ENCODE measurements at regions not wholly inside any gene's neighbourhood (a gene's known extent, or its start where the extent isn't known, plus 50 kb on each side); places are given as distances from the start of the nearest gene placed in this dataset.

DNA sequence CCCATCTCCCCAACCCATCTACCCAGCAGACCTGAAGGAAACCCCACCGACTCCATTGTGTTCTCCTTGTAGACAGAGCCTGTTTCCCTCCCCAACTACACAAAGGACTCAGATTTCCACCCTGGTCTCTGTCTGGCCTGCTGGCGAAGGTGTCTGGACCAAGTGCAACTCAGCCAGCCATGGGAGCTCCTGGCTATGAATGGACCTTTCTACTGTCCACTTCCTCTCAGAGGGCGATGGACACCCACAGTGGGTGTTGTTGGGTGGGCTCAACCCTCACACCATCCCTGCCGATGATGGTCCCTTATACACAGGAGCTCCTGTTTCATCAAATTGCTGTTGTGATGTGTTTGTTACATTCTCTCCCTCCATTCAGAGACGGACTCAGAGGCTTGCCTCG lies 112.5 kb upstream of the PHACTR3 start:
- no peak for ATAC-seq
- Histone ChIP-seq H3K9me3 (replicated peaks; ENCODE audit: control insufficient read depth, insufficient read depth, low read depth, low read length) (no peaks in the 10 kb centered on the region), H3K27me3 (ENCODE audit: control insufficient read depth in 2 of 2, insufficient read depth in 2 of 2, low read length in 2 of 2) (peaks cover 12 to 44% of the 10 kb centered on the region in 2 experiments; a peak in 4 of 5 replicates), H3K4me3 (no peak overlapping the region), H4K20me1 (replicated peaks; ENCODE audit: control insufficient read depth, insufficient read depth, low read length) (0 out of 2 replicates have a peak, but pooled peaks cover 4% of the 10 kb centered on the region), H3K36me3 (ENCODE audit: control insufficient read depth, insufficient read depth, low read length) (no peaks in the 10 kb centered on the region), H3K9ac (ENCODE audit: insufficient read depth in 1 of 2, low read depth in 2 of 2, low read length in 2 of 2) (no peak overlapping the region), H3K4me2 (ENCODE audit: insufficient read depth, low read length) (no peak overlapping the region), H3K27ac (ENCODE audit: extremely low read depth, low read depth, low read length) (no peak overlapping the region), H3K4me1 (replicated peaks in 1 of 2; ENCODE audit: control insufficient read depth in 2 of 2, insufficient read depth in 2 of 2, low read length in 2 of 2) (no peaks in the 10 kb centered on the region), H3K79me2 (ENCODE audit: control insufficient read depth, insufficient read depth, low read length) (no peaks in the 10 kb centered on the region), H2AFZ (ENCODE audit: low read depth, low read length) (no peak overlapping the region), H3K9me1 (ENCODE audit: control insufficient read depth, insufficient read depth, low read length) (no peaks in the 10 kb centered on the region)
- 0% methylated on average over 5 of the region's 6 CpGs for WGBS (ENCODE audit: insufficient coverage, low coverage, missing lambda C conversion rate)
- in situ Hi-C loops (cut with MboI) = no loop called here
- no TSS peak for BruUV-seq (replicated peaks)
- no peak for DNase-seq (ENCODE audit: extremely low read depth in 1 of 4, low spot score in 3 of 4)
- POLR2A ChIA-PET = interaction anchor here (1.0 to 1.2 kb wide), 2 partner anchors 9 to 12 kb away, joined by 4 read pairs; no protein-coding TSS in a partner anchor
- CTCF ChIA-PET (ENCODE audit: low intra/inter-chr PET ratio) = no interaction called here
- TF ChIP-seq ZNF431 (CRISPR knock-in tag; IDR thresholded peaks at IDR 0.05) (no peak), HNRNPL (IDR thresholded peaks at IDR 0.05; ENCODE audit: low read depth, low read length) (no peak), GTF2F1 (IDR thresholded peaks at IDR 0.05; ENCODE audit: low read depth, low read length) (no peak), SP2 (IDR thresholded peaks at IDR 0.05; ENCODE audit: extremely low read depth, low read depth, low read length, poor library complexity, severe bottlenecking) (no peak), CC2D1A (IDR thresholded peaks at IDR 0.05) (no peak), ELF4 (CRISPR knock-in tag; IDR thresholded peaks at IDR 0.05) (no peak), ARID1B (IDR thresholded peaks at IDR 0.05) (no peak), PCBP2 (IDR thresholded peaks at IDR 0.05; ENCODE audit: low read depth, low read length, poor library complexity, severe bottlenecking) (no peak), WHSC1 (IDR thresholded peaks at IDR 0.05; ENCODE audit: low read length) (no peak), KDM1A (IDR thresholded peaks at IDR 0.05) (no peak), ZBTB17 (CRISPR knock-in tag; IDR thresholded peaks at IDR 0.05) (no peak), MEF2D (tag; conservative IDR thresholded peaks at IDR 0.05; ENCODE audit: low read depth) (no peak), RFX1 (IDR thresholded peaks at IDR 0.05) (no peak)
- TF ChIP-seq, protein P1, sequence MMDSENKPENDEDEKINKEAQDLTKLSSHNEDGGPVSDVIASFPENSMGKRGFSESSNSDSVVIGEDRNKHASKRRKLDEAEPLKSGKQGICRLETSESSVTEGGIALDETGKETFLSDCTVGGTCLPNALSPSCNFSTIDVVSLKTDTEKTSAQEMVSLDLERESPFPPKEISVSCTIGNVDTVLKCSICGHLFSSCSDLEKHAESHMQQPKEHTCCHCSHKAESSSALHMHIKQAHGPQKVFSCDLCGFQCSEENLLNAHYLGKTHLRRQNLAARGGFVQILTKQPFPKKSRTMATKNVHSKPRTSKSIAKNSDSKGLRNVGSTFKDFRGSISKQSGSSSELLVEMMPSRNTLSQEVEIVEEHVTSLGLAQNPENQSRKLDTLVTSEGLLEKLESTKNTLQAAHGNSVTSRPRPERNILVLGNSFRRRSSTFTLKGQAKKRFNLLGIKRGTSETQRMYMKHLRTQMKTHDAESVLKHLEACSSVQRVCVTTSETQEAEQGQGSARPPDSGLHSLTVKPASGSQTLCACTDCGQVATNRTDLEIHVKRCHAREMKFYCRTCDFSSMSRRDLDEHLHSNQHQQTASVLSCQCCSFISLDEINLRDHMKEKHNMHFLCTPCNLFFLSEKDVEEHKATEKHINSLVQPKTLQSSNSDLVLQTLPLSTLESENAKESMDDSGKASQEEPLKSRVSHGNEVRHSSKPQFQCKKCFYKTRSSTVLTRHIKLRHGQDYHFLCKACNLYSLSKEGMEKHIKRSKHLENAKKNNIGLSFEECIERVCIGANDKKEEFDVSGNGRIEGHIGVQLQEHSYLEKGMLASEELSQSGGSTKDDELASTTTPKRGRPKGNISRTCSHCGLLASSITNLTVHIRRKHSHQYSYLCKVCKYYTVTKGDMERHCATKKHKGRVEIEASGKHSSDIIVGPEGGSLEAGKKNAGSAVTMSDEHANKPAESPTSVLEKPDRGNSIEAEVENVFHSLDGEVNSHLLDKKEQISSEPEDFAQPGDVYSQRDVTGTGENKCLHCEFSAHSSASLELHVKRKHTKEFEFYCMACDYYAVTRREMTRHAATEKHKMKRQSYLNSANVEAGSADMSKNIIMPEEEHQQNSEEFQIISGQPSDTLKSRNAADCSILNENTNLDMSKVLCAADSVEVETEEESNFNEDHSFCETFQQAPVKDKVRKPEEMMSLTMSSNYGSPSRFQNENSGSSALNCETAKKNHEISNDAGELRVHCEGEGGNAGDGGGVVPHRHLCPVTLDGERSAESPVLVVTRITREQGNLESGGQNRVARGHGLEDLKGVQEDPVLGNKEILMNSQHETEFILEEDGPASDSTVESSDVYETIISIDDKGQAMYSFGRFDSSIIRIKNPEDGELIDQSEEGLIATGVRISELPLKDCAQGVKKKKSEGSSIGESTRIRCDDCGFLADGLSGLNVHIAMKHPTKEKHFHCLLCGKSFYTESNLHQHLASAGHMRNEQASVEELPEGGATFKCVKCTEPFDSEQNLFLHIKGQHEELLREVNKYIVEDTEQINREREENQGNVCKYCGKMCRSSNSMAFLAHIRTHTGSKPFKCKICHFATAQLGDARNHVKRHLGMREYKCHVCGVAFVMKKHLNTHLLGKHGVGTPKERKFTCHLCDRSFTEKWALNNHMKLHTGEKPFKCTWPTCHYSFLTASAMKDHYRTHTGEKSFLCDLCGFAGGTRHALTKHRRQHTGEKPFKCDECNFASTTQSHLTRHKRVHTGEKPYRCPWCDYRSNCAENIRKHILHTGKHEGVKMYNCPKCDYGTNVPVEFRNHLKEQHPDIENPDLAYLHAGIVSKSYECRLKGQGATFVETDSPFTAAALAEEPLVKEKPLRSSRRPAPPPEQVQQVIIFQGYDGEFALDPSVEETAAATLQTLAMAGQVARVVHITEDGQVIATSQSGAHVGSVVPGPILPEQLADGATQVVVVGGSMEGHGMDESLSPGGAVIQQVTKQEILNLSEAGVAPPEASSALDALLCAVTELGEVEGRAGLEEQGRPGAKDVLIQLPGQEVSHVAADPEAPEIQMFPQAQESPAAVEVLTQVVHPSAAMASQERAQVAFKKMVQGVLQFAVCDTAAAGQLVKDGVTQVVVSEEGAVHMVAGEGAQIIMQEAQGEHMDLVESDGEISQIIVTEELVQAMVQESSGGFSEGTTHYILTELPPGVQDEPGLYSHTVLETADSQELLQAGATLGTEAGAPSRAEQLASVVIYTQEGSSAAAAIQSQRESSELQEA (IDR thresholded peaks at IDR 0.05; ENCODE audit: low read depth) = no peak
- TF ChIP-seq, protein P2, sequence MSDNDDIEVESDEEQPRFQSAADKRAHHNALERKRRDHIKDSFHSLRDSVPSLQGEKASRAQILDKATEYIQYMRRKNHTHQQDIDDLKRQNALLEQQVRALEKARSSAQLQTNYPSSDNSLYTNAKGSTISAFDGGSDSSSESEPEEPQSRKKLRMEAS (CRISPR knock-in tag; IDR thresholded peaks at IDR 0.05) = no peak
- intact Hi-C loops (cut with micrococcal nuclease) = no loop called here
- no peak for FAIRE-seq

Data from K562 (cell line).